ENCODE measurements at regions not wholly inside any gene's neighbourhood (a gene's known extent, or its start where the extent isn't known, plus 50 kb on each side); places are given as distances from the start of the nearest gene placed in this dataset.

DNA sequence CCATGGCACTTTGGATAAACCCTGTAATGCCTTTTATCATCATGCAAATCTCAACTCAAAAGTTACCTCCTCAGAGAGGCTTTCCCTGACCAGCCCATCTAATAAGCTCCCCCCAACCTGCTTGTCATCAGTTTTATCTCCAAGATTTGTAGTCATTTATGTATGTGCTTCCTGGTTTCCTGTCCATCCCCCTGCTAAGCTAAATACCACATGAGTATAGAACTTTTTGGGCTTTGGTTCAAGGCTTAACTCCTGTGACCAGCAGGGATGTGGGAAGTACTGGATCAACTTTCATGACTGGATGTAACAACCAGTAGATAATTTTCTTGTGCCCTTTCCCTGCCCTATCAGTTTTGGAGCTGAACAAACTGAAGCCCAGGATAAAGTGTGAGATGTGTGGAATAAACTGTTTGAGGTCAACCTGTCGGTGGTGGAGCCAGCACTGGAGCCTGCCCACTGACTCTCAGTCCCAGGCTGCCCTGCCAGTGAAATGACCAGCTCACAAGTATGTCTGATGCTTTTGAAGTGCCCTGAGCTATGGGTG, 148.6 kb downstream of the CYP26A1 start (continued):
- TF ChIP-seq CTCF (IDR thresholded peaks at IDR 0.05) (no peak), USF1 (IDR thresholded peaks at IDR 0.05; ENCODE audit: borderline replicate concordance, low read depth) (no peak), SMC3 (IDR thresholded peaks at IDR 0.05; ENCODE audit: low read depth, low read length) (no peak), FOXJ3 (CRISPR knock-in tag; IDR thresholded peaks at IDR 0.05) (no peak), SIN3A (IDR thresholded peaks at IDR 0.05; ENCODE audit: borderline replicate concordance, low read depth, low read length) (no peak)

DNA sequence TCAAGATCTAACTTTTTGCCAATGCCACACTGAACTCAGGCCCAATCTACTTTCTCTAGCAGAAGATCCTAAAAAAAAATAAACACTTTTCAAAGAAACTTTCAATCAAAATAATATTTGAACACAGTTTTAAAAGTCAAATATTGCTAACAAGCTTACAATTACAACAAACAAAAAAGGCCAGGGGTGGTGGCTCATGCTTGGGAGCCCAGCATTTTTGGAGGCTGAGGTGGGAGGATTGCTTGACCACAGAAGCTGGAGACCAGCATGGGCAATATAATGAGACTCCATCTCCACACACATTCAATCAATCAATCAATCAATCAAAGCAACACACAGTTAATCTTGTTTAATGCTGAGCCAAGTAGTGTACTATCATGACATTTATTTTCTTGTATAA, 149.2 kb downstream of the CYP26A1 start:
- H3K27ac ChIP-seq (ENCODE audit: low read depth in 2 of 2, low read length in 1 of 2): no peak overlapping the region
- H3K9ac ChIP-seq: no peak overlapping the region
- no peaks in the 10 kb centered on the region for H3K9me2 ChIP-seq
- no peaks in the 10 kb centered on the region for H4K20me1 ChIP-seq (ENCODE audit: insufficient read depth)
- peaks cover 0 to 6% of the 10 kb centered on the region in 2 experiments; a peak in 1 of 4 replicates for H3K4me1 ChIP-seq (ENCODE audit: control insufficient read depth in 1 of 2, insufficient read depth in 2 of 2, low read depth in 1 of 2, low read length in 1 of 2)
- no peak for TF ChIP-seq GATA2 (CRISPR knock-in tag; IDR thresholded peaks at IDR 0.05)
- no peak for TF ChIP-seq FOXM1 (IDR thresholded peaks at IDR 0.05; ENCODE audit: low read depth)
- no peak for TF ChIP-seq MEF2A (IDR thresholded peaks at IDR 0.05; ENCODE audit: borderline replicate concordance, low read depth)
- no peak for TF ChIP-seq MAX (IDR thresholded peaks at IDR 0.05; ENCODE audit: low read depth)
- no peak for TF ChIP-seq EP300 (IDR thresholded peaks at IDR 0.05; ENCODE audit: borderline replicate concordance in 1 of 2, low read depth in 1 of 2, low read length in 1 of 2)
- no peak for TF ChIP-seq RFX5 (IDR thresholded peaks at IDR 0.05; ENCODE audit: low read length)
- TF ChIP-seq GABPA (IDR thresholded peaks at IDR 0.05; ENCODE audit: low read depth): no peak
- no peak for TF ChIP-seq TCF12 (IDR thresholded peaks at IDR 0.05)
- TF ChIP-seq RAD21 (IDR thresholded peaks at IDR 0.05; ENCODE audit: low read length): no peak
- TF ChIP-seq FOXJ3 (CRISPR knock-in tag; IDR thresholded peaks at IDR 0.05): no peak
- TF ChIP-seq NRF1 (IDR thresholded peaks at IDR 0.05; ENCODE audit: low read depth, low read length): no peak
- TF ChIP-seq CTCF (IDR thresholded peaks at IDR 0.05): no peak
- no peak for TF ChIP-seq MXI1 (IDR thresholded peaks at IDR 0.05; ENCODE audit: low read depth, low read length)
- no peak for TF ChIP-seq SMC3 (IDR thresholded peaks at IDR 0.05; ENCODE audit: low read depth, low read length)
- no peaks in the 10 kb centered on the region for H3F3A ChIP-seq (replicated peaks; ENCODE audit: insufficient read depth)
- H3K27me3 ChIP-seq (ENCODE audit: insufficient read depth): no peaks in the 10 kb centered on the region
- H3K4me3 ChIP-seq (ENCODE audit: low read depth in 2 of 2, low read length in 1 of 2): no peak overlapping the region
- no peak overlapping the region for H2AFZ ChIP-seq (ENCODE audit: low read depth)
- CTCF ChIA-PET: no interaction called here
- no peaks in the 10 kb centered on the region for H3K79me2 ChIP-seq (ENCODE audit: insufficient read depth)
- no peaks in the 10 kb centered on the region for H3K9me3 ChIP-seq
- DNase-seq: no peak
- POLR2A ChIA-PET: no interaction called here
- no peaks in the 10 kb centered on the region for H3K36me3 ChIP-seq (replicated peaks in 1 of 2; ENCODE audit: control insufficient read depth in 1 of 2, insufficient read depth in 2 of 2, low read length in 1 of 2)
- H3K4me2 ChIP-seq: no peak overlapping the region
